Esophagus squamous epithelium (tissue), 5 donors: ENCODE measurements at regions not wholly inside any gene's neighbourhood (a gene's known extent, or its start where the extent isn't known, plus 50 kb on each side); places are given as distances from the start of the nearest gene placed in this dataset.

Source experiments
- DNase-seq: peaks from one replicate; lab custom pipeline; 2025; lab: John Stamatoyannopoulos, UW
- H3K27ac ChIP-seq, 4 donors: fragments of 200-600 bp; sonication (generic); one replicate each; pipeline ENCODE4 v1.5.1; 2016 to 2019; ENCODE audit warnings: mild to moderate bottlenecking in 1 of 4
- H3K27me3 ChIP-seq, 4 donors: fragments of 200-600 bp; sonication (generic); 1 replicate in 3 of 4; 2 replicates in 1 of 4; pipeline versions ENCODE4 v1.5.1 to v1.6.0; 2017 to 2021; ENCODE audit warnings: antibody characterized with exemption in 1 of 4
- H3K36me3 ChIP-seq, 3 donors: fragments of 200-600 bp; sonication (generic); one replicate each; pipeline ENCODE4 v1.5.1; 2016 to 2019
- H3K4me1 ChIP-seq, 3 donors: fragments of 200-600 bp; sonication (generic); one replicate each; pipeline ENCODE4 v1.5.1; 2017 to 2019
- H3K4me3 ChIP-seq, 4 donors: fragments of 200-600 bp; sonication (generic); 1 replicate in 3 of 4; 2 replicates in 1 of 4; pipeline ENCODE4 v1.5.1; 2016 to 2019; ENCODE audit warnings: mild to moderate bottlenecking in 2 of 4, moderate library complexity in 1 of 4
- H3K9me3 ChIP-seq, 3 donors: fragments of 200-600 bp; sonication (generic); one replicate each; pipeline ENCODE4 v1.5.1; 2016 to 2019
- CTCF ChIP-seq, 6 experiments: fragments of 450-650 bp in 4 of 6; fragments of 200-600 bp in 2 of 6; sonication (generic) in 2 of 6; IDR thresholded peaks; one replicate each; pipeline ENCODE4 v1.5.1; 2016 to 2019; ENCODE audit warnings: antibody characterized with exemption in 6 of 6, mild to moderate bottlenecking in 4 of 6, moderate library complexity in 4 of 6
- POLR2A ChIP-seq, 4 donors: fragments of 450-650 bp; IDR thresholded peaks; one replicate each; pipeline ENCODE4 v1.6.1; 2017; ENCODE audit warnings: antibody characterized with exemption in 4 of 4, mild to moderate bottlenecking in 4 of 4, moderate library complexity in 3 of 4
- WGBS, 2 donors: methylation state at CpG; one replicate each; pipeline ENCODE4 v1.1.5; 2018; 5-methylcytosine and 5-hydroxymethylcytosine counted together
- intact Hi-C: fragments of 100-400 bp; cut with DNase I; formaldehyde crosslinking; loops from one replicate; pipeline ENCODE4 v1.15.0; 2022
- donor health status: DM: yes; HTN: yes; CAD: no.

GRCh38 chr18:73579698-73580097 is 567.9 kb downstream of the FBXO15 start:
- Histone ChIP-seq H3K27ac (no peak overlapping the region), H3K4me1 (no peaks in the 10 kb centered on the region), H3K27me3 (no peaks in the 10 kb centered on the region), H3K9me3 (no peaks in the 10 kb centered on the region), H3K36me3 (no peaks in the 10 kb centered on the region), H3K4me3 (no peak overlapping the region)
- intact Hi-C loops = no loop called here
- TF ChIP-seq CTCF (IDR thresholded peaks at IDR 0.05) = no peak
- TF ChIP-seq POLR2A (IDR thresholded peaks at IDR 0.05) = no peak
- no peak for DNase-seq

- no peak overlapping the region for H3K4me3 ChIP-seq
- no peaks in the 10 kb centered on the region for H3K27me3 ChIP-seq
- H3K27ac ChIP-seq = no peak overlapping the region
- H3K4me1 ChIP-seq = no peaks in the 10 kb centered on the region
- no peaks in the 10 kb centered on the region for H3K9me3 ChIP-seq
- WGBS, 2 donors = 48 to 75% methylated on average over 1 of the region's 1 CpG
- H3K36me3 ChIP-seq = no peaks in the 10 kb centered on the region
- no peak for DNase-seq
- intact Hi-C loops = no loop called here
- TF ChIP-seq CTCF (IDR thresholded peaks at IDR 0.05) (no peak), POLR2A (IDR thresholded peaks at IDR 0.05) (no peak)
These were observed 570.3 kb downstream of the FBXO15 start for GRCh38 chr18:73577365-73577764.

- no peaks in the 10 kb centered on the region for H3K36me3 ChIP-seq
- H3K27me3 ChIP-seq = no peaks in the 10 kb centered on the region
- H3K4me1 ChIP-seq = no peaks in the 10 kb centered on the region
- TF ChIP-seq CTCF (IDR thresholded peaks at IDR 0.05) = no peak
- no peak for TF ChIP-seq POLR2A (IDR thresholded peaks at IDR 0.05)
- H3K9me3 ChIP-seq = no peaks in the 10 kb centered on the region
- H3K4me3 ChIP-seq = no peak overlapping the region
- DNase-seq = no peak
- H3K27ac ChIP-seq = no peak overlapping the region
- WGBS, 2 donors = 88 to 91% methylated on average over 1 of the region's 1 CpG
- intact Hi-C loops = no loop called here
These were observed 583.6 kb downstream of the FBXO15 start for GRCh38 chr18:73563901-73564472.

GRCh38 chr18:73563345-73563744 is 584.3 kb downstream of the FBXO15 start:
- no peak overlapping the region for H3K27ac ChIP-seq

GRCh38 chr18:73556904-73557303 is 590.7 kb downstream of the FBXO15 start:
- Histone ChIP-seq H3K27ac (no peak overlapping the region), H3K4me1 (no peaks in the 10 kb centered on the region), H3K36me3 (no peaks in the 10 kb centered on the region), H3K4me3 (no peak overlapping the region), H3K27me3 (no peaks in the 10 kb centered on the region), H3K9me3 (no peaks in the 10 kb centered on the region)
- intact Hi-C loops = no loop called here
- 41 to 48% methylated on average over 3 to 4 of the region's 4 CpGs for WGBS, 2 donors
- TF ChIP-seq CTCF (IDR thresholded peaks at IDR 0.05) (no peak), POLR2A (IDR thresholded peaks at IDR 0.05) (no peak)
- no peak for DNase-seq

More at GRCh38 chr18:73563345-73563744, 584.3 kb downstream of the FBXO15 start:
- no peak for TF ChIP-seq CTCF (IDR thresholded peaks at IDR 0.05)
- no peak for TF ChIP-seq POLR2A (IDR thresholded peaks at IDR 0.05)
- H3K36me3 ChIP-seq = no peaks in the 10 kb centered on the region
- no peak overlapping the region for H3K4me3 ChIP-seq
- no peaks in the 10 kb centered on the region for H3K27me3 ChIP-seq
- no peaks in the 10 kb centered on the region for H3K4me1 ChIP-seq
- H3K9me3 ChIP-seq = no peaks in the 10 kb centered on the region
- no peak for DNase-seq
- intact Hi-C loops = no loop called here
- WGBS, 2 donors = 58 to 61% methylated on average over 4 of the region's 4 CpGs
